Activated CD8-positive, alpha-beta memory T cell treated with anti-CD3 and anti-CD28 coated beads, Interleukin-2, amount 10 ng/mL, durations not matched to agents 7 days and 5 days (primary cell): ENCODE measurements at regions not wholly inside any gene's neighbourhood (a gene's known extent, or its start where the extent isn't known, plus 50 kb on each side); places are given as distances from the start of the nearest gene placed in this dataset.
"Not testable (repeated sequence)": the region's sequence is repeated elsewhere in the genome, so short reads cannot be mapped to it uniquely, and the experiment has no call there.

Experiments used
- ATAC-seq: fragments of 150-1000 bp; cut with Tn5 transposase; one replicate; pipeline ENCODE4 v1.10.0; 2021; ENCODE audit warnings: moderate library complexity
- CTCF ChIA-PET: fragments of 350-600 bp; sonication (Branson Sonifier 250); formaldehyde crosslinking; loops from one replicate; lab custom pipeline; 2021; ENCODE audit warnings: antibody characterized with exemption; lab: Charles Lee
- DNase-seq: peaks from one replicate; pipeline ENCODE4 v3.0.0-alpha.2; 2020
- H3K27ac Mint-ChIP-seq: one replicate; pipeline ENCODE4 v1.8.0; 2021; ENCODE audit warnings: mild to moderate bottlenecking, mixed read lengths
- H3K27me3 Mint-ChIP-seq: one replicate; pipeline ENCODE4 v1.8.0; 2021; ENCODE audit warnings: mixed read lengths
- H3K36me3 Mint-ChIP-seq: one replicate; pipeline ENCODE4 v1.8.0; 2021; ENCODE audit warnings: mild to moderate bottlenecking, mixed read lengths
- H3K4me1 Mint-ChIP-seq: one replicate; pipeline ENCODE4 v1.8.0; 2021; ENCODE audit warnings: mixed read lengths
- H3K4me3 Mint-ChIP-seq: one replicate; pipeline ENCODE4 v1.8.0; 2021; ENCODE audit warnings: mild to moderate bottlenecking, moderate library complexity, mixed read lengths
- H3K9me3 Mint-ChIP-seq: one replicate; pipeline ENCODE4 v1.8.0; 2022; ENCODE audit warnings: low read depth, mixed read lengths

DNA sequence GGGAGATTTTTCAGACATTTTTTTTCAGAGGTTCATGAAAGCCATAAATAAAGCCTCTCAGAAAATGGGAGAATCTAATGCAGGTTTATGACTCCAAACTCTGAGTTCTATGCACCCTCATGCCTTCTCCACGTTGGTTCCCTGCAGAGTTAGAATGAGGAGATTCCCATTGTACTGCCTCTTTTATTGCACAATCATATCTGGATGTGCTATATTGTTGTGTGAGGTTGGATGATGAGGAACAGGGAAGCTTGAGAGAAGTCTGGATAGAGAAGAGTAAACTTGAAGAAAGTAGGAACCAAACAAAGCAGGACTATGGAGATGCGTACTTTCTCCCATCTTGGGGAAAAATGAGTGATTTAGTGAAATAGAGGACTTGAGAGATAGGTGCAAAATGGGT is 178.8 kb downstream of the PDCD6IP start:
- Mint-ChIP-seq H3K9me3 (no peaks in the 10 kb centered on the region), H3K36me3 (no peaks in the 10 kb centered on the region), H3K4me1 (no peaks in the 10 kb centered on the region), H3K27ac (no peak overlapping the region), H3K4me3 (no peak overlapping the region), H3K27me3 (no peaks in the 10 kb centered on the region)
- ATAC-seq = no peak
- CTCF ChIA-PET = no interaction called here
- no peak for DNase-seq

DNA sequence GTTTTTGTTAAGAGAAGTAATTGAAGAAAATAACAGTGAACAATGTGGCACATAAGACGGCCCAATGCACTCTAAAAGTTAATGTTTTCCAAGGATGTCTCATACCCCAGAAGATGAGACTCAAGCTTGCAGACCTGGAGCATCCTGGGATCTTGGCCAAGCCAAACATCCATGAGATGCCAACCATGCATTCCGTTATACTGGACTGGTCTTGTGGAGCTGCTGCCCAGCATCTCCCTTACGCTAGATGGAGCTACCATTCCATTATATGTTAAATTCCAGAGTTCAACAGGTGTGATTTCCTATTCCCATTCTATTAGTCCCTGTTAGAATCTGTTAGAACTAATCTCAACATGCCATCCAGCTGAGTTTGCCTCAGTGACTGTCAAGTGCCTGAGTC is 181.8 kb downstream of the PDCD6IP start:
- no peak for ATAC-seq
- H3K9me3 Mint-ChIP-seq = no peaks in the 10 kb centered on the region
- CTCF ChIA-PET = no interaction called here
- H3K36me3 Mint-ChIP-seq = no peaks in the 10 kb centered on the region
- H3K27ac Mint-ChIP-seq = no peak overlapping the region
- peaks cover 1% of the 10 kb centered on the region for H3K27me3 Mint-ChIP-seq
- no peak for DNase-seq
- H3K4me3 Mint-ChIP-seq = no peak overlapping the region
- H3K4me1 Mint-ChIP-seq = no peaks in the 10 kb centered on the region

DNA sequence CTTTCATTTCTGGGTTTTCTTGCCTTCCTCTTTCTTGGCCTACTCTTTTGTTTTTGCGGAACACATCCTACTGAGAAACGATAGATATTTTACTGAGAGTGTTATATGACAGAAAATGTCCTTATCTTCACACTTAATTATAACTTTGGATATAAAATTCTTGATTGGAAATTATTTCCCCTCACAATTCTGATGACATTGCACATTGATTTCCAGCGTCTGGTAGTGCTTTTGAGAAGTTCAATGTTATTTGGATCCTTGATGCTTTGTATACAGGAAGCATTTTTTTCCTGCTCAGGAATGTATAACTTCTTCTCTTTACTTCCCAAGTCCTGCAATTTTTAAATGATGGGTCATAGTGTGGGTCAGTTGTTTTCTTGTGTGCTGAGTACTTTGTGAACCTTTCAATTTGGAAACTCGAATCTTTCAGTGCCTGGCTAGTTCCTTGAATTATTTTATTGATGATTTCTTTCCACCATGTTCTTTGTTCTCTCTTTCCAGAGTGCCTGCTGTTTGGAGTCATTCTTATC is 183.9 kb downstream of the PDCD6IP start:
- DNase-seq (no peak), ATAC-seq (no peak)
- Mint-ChIP-seq H3K36me3 (no peaks in the 10 kb centered on the region), H3K27me3 (peaks cover 17% of the 10 kb centered on the region), H3K9me3 (no peaks in the 10 kb centered on the region), H3K27ac (no peak overlapping the region), H3K4me3 (no peak overlapping the region), H3K4me1 (no peaks in the 10 kb centered on the region)
- CTCF ChIA-PET = no interaction called here

DNA sequence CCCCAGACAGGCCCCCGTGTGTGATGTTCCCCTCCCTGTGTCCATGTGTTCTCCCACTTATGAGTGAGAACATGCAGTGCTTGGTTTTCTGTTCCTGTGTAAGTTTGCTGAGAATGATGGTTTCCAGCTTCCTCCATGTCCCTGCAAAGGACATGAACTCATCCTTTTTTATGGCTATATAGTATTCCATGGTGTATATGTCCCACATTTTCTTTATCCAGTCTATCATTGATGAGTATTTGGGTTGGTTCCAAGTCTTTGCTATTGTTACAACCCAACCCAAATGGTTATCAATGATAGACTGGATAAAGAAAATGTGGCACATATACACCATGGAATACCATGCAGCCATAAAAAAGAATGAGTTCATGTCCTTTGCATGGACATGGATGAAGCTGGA is 184.5 kb downstream of the PDCD6IP start:
- H3K36me3 Mint-ChIP-seq, CTCF ChIA-PET, H3K9me3 Mint-ChIP-seq, DNase-seq, H3K27ac Mint-ChIP-seq, ATAC-seq, H3K4me1 Mint-ChIP-seq, H3K4me3 Mint-ChIP-seq: not testable (repeated sequence)
- peaks cover 21% of the 10 kb centered on the region for H3K27me3 Mint-ChIP-seq

DNA sequence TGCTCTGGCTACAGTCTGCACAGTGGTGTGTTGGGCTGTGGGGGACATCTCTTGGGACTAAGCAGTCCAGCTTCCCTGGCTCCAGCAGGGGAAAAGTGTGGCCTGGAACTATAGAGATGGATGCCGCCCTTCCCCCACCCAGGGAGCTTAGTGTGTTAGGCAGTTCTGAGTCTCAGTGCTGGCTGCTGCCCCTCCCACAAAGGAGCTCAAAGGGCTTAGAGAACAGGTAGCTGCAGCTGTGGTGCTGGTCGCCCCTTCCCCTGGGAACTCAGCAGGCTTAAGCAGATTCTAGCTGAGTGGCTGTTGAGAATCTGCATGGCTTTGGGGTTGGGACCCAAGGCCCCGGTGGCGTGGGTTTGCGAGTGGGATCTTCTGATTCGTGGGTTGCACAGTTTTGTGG is 190.8 kb downstream of the PDCD6IP start:
- CTCF ChIA-PET = no interaction called here
- H3K4me1 Mint-ChIP-seq = no peaks in the 10 kb centered on the region
- no peak overlapping the region for H3K4me3 Mint-ChIP-seq
- no peak overlapping the region for H3K27ac Mint-ChIP-seq
- no peak for ATAC-seq
- H3K27me3 Mint-ChIP-seq = peaks cover 34% of the 10 kb centered on the region
- no peak for DNase-seq
- no peaks in the 10 kb centered on the region for H3K36me3 Mint-ChIP-seq
- H3K9me3 Mint-ChIP-seq = no peaks in the 10 kb centered on the region

DNA sequence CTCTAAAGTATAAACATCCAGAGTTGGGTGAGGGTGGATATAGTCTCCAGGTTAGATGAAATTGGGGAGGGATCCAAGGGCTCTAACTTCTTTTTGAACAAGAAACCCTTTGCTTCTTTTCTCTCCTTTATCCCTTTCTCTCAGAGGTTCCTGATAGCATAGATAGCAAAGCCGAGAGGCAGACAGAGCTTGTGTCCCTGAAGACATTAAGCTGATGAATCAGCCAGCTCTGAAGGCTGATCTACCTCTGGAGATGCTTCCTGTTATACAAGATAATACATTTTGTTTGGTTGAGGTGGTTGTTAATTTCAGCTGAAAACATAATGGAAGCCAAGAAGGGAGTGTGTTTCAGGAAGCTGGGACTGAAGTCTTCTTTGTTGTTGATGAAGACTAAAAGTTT is 193.2 kb downstream of the PDCD6IP start:
- Mint-ChIP-seq H3K4me3 (no peak overlapping the region), H3K4me1 (no peaks in the 10 kb centered on the region), H3K36me3 (no peaks in the 10 kb centered on the region), H3K27me3 (peaks cover 21% of the 10 kb centered on the region), H3K27ac (no peak overlapping the region), H3K9me3 (no peaks in the 10 kb centered on the region)
- no peak for DNase-seq
- CTCF ChIA-PET = no interaction called here
- no peak for ATAC-seq

DNA sequence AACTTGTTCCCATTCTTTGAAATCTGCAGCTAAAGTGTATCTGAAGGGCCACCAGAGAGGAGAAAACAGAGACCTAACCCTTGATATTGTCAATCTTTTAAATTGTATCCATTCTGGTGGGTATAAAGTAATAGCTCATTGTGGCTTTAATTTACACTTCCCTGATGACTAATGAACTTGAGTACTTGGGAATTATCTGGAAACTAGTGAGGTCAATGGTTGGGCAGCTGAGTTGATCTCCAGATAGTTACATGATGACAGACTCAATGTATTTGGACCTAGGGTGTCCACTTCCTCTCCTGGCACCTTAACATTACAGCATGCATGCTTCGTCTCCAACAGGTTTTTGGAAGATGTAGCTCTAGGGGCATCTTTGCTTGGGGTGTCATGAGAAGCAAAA is 195.2 kb downstream of the PDCD6IP start:
- H3K27ac Mint-ChIP-seq = no peak overlapping the region
- ATAC-seq (no peak), DNase-seq (no peak)
- H3K27me3 Mint-ChIP-seq = peaks cover 12% of the 10 kb centered on the region
- H3K9me3 Mint-ChIP-seq = no peaks in the 10 kb centered on the region
- CTCF ChIA-PET = no interaction called here
- H3K4me3 Mint-ChIP-seq = no peak overlapping the region
- H3K36me3 Mint-ChIP-seq = no peaks in the 10 kb centered on the region
- no peaks in the 10 kb centered on the region for H3K4me1 Mint-ChIP-seq

DNA sequence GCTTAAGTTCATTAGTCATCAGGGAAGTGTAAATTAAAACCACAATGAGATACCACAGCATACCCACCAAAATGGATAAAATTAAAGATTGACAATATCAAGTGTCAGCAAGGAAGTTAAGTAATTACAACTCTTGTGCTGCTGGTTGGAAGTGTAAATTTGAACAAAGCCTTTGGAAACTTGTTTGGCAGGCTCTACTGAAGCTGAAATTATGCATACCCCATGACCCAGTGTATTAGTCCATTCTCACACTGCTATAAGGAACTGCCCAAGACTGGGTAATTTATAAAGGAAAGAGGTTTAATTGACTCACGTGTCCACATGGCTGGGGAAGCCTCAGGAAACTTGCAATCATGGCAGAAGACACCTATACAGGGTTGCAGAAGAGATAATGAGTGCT is 196.1 kb downstream of the PDCD6IP start:
- ATAC-seq = no peak
- H3K27ac Mint-ChIP-seq = no peak overlapping the region

DNA sequence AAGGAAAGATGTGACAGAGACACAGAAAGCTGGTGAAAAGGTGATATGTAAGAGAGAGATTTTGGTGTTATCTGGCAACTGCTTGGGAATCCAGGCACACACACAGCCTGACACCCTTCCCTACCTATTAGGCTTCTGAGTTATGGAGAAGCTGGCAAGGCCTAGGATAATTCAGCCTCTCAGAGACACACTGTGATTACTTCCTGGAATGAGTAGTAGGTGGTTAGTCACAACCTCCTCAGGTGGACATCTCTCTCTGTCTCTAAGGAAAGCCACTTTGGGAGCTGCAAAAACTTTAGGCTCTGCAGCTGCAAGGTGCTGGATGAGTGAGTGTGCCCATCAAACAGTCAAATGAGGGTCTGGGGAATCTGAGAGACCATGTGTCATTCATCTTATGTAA is 201.9 kb downstream of the PDCD6IP start:
- H3K4me1 Mint-ChIP-seq = no peaks in the 10 kb centered on the region

More for the DNA sequence above, 196.1 kb downstream of the PDCD6IP start:
- DNase-seq = no peak
- Mint-ChIP-seq H3K4me3 (no peak overlapping the region), H3K27me3 (peaks cover 12% of the 10 kb centered on the region), H3K9me3 (no peaks in the 10 kb centered on the region), H3K4me1 (no peaks in the 10 kb centered on the region), H3K36me3 (no peaks in the 10 kb centered on the region)
- CTCF ChIA-PET = no interaction called here

DNA sequence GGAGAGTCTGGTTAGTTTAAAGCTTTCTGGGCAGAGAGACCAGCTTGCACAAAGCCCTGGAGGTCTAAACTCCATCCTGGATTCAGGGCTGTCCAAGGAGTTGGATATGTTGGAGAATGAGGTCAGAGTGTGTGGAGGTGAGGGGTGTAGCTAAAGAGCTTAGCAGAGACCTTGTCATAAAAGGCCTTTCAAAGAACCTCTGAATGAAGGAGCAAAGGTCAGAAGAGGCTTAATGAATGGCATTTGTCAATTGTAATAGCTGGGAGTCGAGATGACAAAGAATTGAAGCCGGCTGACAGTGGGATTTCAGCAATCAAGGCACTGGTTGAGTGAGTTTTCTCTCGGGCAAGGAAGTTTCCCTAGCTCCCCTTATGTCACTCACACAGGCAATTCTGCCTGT is 202.6 kb downstream of the PDCD6IP start:
- Mint-ChIP-seq H3K4me1 (no peaks in the 10 kb centered on the region), H3K9me3 (no peaks in the 10 kb centered on the region), H3K27ac (no peak overlapping the region), H3K27me3 (no peaks in the 10 kb centered on the region), H3K36me3 (no peaks in the 10 kb centered on the region), H3K4me3 (no peak overlapping the region)
- CTCF ChIA-PET = no interaction called here
- DNase-seq = no peak
- ATAC-seq = no peak

More for the DNA sequence above, 201.9 kb downstream of the PDCD6IP start:
- no peak for DNase-seq
- Mint-ChIP-seq H3K4me3 (no peak overlapping the region), H3K27ac (no peak overlapping the region), H3K27me3 (no peaks in the 10 kb centered on the region), H3K9me3 (no peaks in the 10 kb centered on the region), H3K36me3 (no peaks in the 10 kb centered on the region)
- CTCF ChIA-PET = no interaction called here
- no peak for ATAC-seq

DNA sequence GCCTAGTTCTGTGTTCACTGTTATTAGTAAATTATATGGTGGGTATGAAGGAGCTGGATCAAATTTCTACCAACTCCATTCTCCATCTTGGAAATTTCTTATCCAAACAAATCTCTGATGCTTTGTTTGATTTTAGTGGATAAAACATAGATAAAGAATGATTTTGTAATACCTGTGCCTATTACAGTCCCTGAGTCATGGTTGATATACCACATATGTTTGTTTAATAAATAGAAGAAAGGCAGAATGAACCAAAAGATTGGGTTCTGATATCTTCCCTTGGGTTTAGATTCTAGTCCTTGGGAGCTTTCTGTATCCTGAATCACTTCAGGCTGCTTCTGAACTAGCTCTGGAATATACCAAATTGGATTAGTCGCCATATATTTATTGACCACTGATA is 203.6 kb downstream of the PDCD6IP start:
- H3K9me3 Mint-ChIP-seq = no peaks in the 10 kb centered on the region
- DNase-seq = no peak
- H3K4me1 Mint-ChIP-seq = no peaks in the 10 kb centered on the region
- no peaks in the 10 kb centered on the region for H3K36me3 Mint-ChIP-seq
- no peak for ATAC-seq
- H3K27ac Mint-ChIP-seq = no peak overlapping the region
- no peaks in the 10 kb centered on the region for H3K27me3 Mint-ChIP-seq
- H3K4me3 Mint-ChIP-seq = no peak overlapping the region
- CTCF ChIA-PET = no interaction called here

DNA sequence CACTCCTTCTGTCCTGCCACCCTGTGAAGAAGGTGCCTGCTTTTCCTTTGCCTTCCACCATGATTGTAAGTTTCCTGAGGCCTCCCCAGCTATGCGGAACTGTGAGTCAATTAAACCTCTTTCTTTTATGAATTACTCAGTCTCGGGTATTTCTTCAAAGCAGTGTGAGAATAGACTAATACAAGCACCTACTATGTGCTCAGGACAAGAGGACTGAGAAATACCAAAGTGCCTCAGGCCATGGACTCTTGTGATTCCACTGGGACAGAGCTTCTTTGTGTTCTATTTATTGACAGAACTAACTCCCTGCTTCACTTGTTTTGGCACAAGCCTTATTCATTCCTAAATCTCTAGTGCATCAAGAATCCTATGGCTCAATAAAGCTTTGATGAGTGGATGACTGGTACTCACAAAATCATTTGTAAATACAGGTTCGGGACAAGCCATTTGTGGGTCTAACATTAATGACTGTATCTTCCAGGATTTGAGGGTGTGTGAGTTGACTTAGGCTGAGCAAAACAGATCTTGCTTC is 204.2 kb downstream of the PDCD6IP start:
- ATAC-seq (no peak), DNase-seq (no peak)
- Mint-ChIP-seq H3K4me3 (no peak overlapping the region), H3K9me3 (no peaks in the 10 kb centered on the region), H3K27me3 (no peaks in the 10 kb centered on the region), H3K27ac (no peak overlapping the region), H3K36me3 (no peaks in the 10 kb centered on the region), H3K4me1 (no peaks in the 10 kb centered on the region)
- CTCF ChIA-PET = no interaction called here

DNA sequence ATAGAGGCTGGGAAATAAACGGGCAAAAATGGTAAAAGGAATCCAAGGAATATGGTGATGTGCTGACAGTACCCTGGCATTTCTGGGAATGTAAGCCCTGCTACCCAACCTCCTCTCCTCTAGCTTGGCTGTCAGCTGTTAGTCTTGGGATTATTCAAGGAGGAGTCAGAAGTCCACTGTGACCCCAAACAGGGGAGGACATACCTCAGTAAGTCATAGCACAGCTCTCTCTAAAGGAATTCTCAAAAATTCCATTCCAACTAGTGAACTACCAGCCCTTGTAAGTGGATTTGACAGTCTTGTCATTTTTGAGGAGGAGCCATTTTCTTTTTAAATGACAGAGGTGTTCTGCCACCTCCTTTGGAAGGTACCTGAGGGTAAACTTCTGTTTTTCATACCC is 207.5 kb downstream of the PDCD6IP start:
- DNase-seq (no peak), ATAC-seq (no peak)
- CTCF ChIA-PET = no interaction called here
- no peaks in the 10 kb centered on the region for H3K9me3 Mint-ChIP-seq
- H3K27ac Mint-ChIP-seq = no peak overlapping the region
- H3K27me3 Mint-ChIP-seq = no peaks in the 10 kb centered on the region
- no peak overlapping the region for H3K4me3 Mint-ChIP-seq
- no peaks in the 10 kb centered on the region for H3K4me1 Mint-ChIP-seq
- no peaks in the 10 kb centered on the region for H3K36me3 Mint-ChIP-seq

DNA sequence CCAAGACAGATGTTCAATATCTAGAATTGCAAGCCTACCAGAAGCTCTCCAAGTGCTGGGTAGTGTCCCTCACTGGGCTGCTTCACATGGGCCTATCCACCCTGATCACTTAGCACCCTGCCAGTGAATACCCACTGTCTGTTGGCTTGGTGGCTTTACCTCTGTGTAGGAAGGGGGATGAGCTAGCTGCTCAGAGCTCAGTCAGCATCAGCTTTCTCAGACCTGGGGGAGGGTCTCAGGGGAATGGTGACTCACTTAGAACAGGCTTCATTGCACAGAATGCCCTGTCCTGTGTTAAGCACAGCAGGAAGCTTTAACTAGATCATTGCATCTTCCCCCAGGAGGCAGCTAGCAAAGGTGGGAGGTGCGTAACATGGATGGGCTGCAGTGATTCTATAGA is 209.8 kb downstream of the PDCD6IP start:
- CTCF ChIA-PET = no interaction called here
- DNase-seq = no peak
- Mint-ChIP-seq H3K27me3 (no peaks in the 10 kb centered on the region), H3K4me1 (no peaks in the 10 kb centered on the region), H3K36me3 (no peaks in the 10 kb centered on the region), H3K9me3 (no peaks in the 10 kb centered on the region), H3K27ac (no peak overlapping the region), H3K4me3 (no peak overlapping the region)
- ATAC-seq = no peak
